HG03575 (cell line): ENCODE measurements at regions not wholly inside any gene's neighbourhood (a gene's known extent, or its start where the extent isn't known, plus 50 kb on each side); places are given as distances from the start of the nearest gene placed in this dataset.

Experiments used
- ATAC-seq: cut with Tn5 transposase; IDR thresholded peaks from one replicate; pipeline ENCODE4 v1.9.1; 2021; ENCODE audit not compliant: unreplicated experiment, insufficient number of reproducible peaks, low FRiP score; ENCODE audit errors: extremely low read depth

DNA sequence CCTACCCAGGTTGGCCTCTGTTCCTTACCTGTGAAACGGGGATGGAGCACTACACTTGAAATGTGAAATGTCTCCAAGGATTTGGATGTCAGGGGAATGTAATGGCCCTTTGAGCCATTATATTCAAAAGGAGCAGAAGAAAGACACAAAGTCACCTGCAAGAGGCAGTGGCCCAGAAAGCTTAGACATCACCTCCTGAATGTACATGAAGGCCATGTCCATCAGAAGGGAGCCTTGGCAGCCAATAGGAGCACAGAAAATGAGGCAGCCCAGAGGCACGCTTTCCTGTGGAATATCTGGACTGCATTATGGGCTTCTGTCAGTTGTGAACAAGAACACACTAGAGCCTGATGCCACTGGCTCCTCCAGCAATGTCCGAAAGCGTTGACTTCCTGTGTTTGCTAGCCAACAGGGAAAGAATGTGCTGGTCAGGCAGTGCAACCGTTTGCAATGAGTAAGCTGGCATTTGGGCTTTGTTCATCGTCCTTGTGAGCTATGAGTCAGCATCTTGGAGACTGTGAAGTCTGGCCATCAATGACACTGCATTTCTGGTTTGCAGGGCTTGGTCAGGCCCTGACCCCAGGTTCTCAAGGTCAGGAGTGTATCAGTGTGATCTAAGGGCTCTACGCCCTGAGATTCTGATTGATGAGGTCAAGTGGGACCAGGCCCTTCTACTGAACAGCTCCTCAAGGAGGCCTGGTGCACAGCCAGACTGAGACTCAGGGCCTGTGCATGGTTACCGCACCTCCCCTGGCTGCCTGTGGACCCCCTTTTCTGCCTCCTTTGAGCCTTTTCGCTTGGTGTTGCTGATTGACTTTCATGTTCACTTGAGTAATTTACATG, 222.4 kb downstream of the RPS24 start:
- ATAC-seq, result no peak

DNA sequence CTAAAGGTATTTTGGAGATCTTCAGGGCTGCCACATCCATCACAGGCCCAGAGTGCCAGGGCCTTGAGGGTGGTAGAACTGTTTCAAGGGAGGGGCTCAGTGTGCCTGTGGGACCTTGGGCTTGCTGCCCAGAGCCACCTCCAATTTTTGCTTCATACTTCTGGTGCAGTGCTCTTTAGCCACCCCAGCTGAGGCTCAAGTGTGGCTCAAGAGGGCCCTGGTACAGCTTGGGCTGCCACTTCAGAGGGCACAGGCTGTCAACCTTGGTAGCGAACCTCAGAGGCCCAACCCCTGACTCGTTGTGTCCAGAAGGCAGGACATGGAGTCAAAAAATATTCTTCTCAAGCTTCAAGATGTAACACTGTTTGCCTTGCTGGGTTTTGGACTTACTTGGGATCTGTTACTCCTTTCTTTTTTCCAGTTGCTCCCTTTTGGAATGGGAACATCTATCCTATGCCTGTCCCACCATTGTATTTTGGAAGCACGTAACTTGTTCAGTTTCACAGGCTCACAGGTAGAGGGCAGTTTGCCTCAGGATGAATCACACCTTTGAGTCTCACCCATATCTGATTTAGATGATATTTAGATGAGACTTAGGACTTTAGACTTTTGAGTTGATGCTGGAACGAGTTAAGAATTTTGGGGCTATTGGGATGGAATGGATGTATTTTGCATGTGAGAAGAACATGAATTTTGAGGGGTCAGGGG, 224.8 kb downstream of the RPS24 start:
- no peak for ATAC-seq

DNA sequence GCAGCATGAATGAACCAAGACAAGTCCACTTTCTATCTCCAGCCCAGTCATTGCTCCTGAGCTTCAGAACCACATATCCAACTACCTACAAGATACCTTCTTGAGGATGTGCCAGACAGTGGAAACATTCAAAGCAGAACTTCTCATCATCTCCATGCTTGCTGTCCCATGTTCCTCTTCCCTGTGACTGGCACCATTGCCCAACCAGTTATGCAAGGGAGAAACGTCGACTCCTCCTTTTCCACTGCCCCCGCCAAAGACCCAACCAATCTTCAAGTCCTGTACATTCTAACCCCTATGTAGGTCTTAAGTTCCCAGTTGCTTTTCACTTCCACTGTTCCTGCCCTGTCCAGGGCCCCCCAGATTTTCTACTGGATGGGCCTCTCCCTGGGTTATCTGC, 225.7 kb downstream of the RPS24 start:
- no peak for ATAC-seq

DNA sequence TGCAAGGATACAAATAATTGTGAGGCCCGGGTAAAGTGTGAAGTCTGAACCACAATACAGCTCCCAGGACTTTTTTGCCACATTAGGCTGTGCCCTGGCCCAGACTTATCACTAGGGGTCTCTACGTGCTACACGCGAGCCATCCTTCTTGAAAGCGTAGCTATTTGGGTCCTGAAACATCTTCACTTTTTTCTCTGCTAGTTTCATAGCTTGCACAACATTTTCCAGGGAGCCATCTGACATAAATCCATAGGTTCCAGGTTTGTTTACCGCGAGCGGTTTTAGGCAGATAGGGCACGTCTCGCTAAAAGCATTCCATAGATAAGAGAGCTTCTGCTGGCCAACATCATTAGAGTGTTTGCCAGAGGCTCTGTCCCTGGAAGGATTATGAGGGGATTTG, 226.5 kb downstream of the RPS24 start:
- ATAC-seq, result no peak

DNA sequence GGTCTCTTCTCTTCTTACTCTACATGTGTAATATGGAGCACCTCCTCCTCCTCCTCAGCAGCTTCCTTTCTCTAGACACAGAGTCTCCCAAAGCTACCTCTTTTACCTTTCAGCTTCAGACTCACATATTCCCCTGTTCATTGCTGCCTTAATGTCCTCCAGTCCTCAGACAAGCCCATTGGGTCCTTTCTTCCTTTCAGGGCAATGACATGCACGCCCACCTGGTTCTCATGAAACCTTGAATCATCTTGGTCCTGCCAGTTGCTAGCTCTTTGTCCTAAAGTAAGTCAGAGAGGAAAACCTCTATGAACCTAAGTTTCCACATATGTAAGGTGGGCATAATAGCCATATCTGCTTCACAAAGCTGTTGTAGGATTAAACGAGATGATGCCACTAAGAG, 227.0 kb downstream of the RPS24 start:
- no peak for ATAC-seq

DNA sequence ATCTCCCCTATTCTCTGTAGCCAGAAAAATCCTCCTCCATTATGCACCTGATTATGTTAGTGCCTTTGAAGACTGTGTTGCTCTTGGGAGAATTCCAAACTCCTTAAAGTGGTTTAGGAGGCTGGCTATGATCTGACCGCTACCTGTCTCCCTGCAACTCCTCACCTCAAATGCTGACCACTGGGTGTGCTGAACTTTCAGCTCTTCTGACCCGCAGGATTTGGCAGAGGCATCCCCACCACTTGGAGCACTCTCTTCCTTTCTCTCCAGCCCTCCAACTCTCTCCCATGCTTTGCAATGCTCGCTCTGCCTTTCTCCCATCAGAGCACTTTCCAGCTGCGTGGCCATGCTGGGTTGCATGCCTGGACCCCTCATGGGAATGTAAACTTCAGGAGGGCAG, 227.6 kb downstream of the RPS24 start:
- no peak for ATAC-seq

DNA sequence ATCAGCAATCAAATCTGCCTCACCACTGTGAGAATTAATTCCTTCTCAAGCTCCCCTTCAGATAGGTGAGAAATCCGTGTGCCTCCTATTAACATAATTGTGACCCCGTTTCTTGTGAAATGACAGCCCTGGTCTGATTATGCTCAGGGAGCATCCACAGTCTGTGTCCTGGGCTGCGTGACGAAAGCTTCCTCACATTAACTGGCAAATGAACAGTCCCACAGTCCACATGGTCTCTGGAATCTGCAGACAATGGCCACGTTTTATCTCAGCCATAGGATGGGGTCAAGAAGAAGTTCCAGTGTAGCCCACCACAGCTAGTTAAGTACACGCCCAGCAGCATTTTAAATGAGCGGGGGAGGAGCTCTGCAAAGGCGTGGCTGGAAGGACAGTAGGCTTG, 229.2 kb downstream of the RPS24 start:
- no peak for ATAC-seq

DNA sequence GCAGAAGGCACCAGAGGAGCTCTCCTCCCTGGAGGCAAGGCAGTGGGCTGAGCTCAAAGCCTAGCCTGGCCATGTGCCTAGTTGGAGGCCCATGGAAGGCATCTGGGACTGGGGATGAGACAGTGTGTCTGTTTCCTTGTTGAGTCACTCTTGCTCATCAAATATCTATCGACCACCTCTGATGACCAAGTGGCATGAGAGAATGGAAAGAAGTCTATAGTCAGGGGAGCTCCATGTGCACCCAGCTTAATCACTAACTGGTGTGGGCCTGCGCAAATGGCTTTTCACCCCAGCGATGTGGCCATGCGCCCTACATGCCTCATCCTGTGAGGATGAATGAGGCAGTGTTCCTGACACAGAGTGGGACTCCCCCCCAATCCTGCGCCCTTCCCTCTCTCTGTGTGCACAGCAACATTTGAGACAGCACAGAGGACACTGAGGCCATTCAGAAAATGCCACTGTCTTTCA, 229.9 kb downstream of the RPS24 start:
- no peak for ATAC-seq

DNA sequence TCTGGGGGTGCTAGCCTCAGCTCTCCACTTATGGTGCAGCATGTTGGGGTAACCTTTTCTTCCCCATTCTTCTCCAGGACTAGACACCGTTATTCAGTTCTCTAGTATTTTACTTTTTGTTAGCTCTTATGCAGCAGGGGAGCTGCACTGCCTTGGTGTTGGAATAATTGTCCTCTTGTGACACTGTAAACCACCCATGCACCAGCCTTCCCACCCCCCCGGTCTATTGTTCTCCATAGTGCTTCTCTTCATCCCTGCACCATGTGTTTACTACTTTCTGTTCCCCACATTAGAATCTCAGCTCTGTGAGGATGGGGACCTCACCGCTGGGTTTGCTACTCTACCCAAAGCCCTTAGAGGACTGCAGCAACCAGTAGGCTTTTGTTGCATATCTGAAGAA, 230.7 kb downstream of the RPS24 start:
- no peak for ATAC-seq

DNA sequence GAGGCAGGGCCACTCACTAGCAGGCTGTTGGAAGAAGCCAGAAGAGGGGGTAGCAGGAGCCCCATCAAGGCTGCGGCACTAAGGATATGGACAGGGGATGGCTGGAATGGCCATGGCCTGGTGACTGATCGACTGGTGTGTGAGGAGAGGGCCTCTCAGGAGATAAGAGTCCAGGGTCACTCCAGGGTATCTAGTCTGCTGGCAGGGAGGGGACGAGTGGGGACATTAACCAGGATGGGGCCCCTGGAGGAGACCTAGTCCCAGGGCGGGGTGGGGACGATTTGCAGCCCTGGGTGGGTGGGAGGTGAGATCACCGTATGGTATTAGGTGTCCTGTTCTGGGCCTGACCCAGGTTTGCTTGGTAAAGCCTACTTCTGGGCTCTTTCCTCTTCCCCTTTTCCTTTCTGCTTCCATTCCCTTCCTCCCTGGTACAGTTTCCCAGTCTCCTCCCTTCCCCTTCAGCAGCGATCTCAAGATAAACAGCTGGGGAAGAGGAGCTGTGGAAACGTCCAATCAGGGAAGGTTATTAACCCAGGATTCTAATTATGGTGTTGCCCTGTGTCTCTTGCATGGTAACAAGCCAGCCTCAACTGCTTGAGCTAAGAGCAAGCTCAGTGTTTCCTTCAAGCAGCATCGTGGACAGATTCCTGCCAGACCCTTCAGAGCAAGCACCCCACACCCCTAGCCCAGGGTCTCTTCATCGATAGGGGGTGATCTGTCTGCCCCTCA, 233.2 kb downstream of the RPS24 start:
- no peak for ATAC-seq

DNA sequence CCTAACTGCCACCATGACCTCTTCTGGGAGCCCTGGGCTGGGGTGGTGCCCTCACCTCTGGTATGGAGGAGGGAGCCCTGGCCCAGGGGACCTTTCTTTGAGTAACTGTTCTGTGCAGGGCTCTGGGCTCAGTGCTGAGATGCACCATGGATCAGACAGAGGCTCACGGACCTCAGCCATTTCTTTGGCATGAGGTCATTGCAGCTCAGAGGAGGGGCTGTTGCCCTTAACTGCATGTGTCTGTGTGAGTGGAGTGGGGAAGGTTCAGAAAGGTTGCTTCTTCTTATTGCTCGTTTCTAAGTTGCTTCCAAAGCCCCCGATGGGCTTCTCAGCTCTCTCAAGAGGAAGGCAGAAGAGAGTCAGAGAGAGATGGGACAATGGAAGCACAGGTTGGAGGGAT, 233.9 kb downstream of the RPS24 start:
- no peak for ATAC-seq

DNA sequence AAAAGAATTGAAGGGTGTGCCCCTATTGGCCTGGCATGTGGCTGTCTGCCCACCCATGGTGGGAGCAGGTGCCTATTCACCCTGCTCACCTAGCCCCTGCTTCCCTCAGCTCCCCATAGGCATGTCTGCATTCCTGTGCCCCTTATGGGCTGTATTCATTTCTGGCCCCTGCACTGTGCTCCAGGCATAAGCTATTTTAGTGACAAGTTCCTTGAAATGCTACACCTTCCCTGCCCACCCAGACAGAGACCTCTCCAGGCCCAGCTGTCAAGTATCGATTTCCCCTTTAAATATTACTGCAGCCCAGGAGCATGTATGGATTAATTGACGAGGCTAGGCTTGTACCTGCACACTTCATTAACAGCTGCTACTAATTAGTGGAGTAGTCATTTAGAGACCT, 235.4 kb downstream of the RPS24 start:
- ATAC-seq, result no peak

DNA sequence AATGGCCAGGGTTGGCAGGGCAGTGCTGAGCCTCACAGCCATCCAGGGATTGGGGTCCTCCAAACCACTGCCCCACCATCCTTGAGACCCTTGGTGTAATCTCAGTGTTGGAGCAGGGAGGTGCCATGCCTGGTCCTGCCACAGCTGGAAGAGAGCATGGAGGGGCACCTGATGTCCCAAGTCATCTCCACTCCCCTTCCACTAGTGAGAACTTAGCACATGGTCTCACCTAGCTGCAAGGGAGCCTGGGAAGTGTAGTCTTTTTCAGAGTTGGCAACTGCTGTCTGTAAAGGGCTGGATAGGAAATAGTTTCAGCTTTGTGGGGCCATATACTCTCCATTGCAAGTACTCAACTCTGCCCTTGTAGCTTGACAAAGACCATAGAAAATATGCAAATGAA, 238.7 kb downstream of the RPS24 start:
- ATAC-seq, result no peak

DNA sequence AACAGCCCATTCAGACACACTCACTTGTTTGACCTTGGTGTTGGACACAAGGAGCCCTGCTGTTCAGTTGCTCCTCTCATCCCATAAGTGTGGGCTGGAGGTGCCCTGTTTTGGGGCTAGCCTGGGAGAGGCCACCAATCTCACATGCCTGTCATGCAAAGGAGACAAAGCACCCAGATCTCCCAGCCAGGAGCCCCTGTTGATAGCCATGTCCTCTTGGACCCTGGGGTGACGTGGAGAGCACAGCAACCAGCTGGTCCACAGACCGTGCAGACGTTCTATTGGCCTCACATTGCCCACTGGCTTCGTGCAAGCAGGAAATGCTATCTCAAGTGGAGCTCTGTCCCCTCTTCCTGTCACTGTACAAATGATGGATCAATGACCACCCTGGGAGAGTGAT, 240.8 kb downstream of the RPS24 start:
- no peak for ATAC-seq

DNA sequence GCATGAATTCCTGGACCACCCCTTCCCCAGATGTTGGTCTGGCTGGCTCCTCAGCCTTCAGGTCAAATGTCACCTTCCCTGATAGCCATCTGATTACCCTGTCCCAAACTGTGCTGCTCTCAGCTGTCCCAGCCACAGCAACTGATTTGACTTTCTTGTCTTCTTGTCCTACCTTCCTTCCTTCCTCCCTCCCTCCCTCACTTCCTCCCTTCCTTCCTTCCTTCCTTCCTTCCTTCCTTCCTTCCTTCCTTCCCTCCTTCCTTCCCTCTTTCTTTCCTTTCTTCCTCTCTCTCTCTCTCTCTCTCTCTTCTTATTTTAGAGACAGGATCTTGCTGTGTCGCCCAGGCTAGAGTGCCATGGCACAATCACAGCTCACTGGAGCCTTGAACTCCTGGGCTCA, 242.5 kb downstream of the RPS24 start:
- no peak for ATAC-seq

DNA sequence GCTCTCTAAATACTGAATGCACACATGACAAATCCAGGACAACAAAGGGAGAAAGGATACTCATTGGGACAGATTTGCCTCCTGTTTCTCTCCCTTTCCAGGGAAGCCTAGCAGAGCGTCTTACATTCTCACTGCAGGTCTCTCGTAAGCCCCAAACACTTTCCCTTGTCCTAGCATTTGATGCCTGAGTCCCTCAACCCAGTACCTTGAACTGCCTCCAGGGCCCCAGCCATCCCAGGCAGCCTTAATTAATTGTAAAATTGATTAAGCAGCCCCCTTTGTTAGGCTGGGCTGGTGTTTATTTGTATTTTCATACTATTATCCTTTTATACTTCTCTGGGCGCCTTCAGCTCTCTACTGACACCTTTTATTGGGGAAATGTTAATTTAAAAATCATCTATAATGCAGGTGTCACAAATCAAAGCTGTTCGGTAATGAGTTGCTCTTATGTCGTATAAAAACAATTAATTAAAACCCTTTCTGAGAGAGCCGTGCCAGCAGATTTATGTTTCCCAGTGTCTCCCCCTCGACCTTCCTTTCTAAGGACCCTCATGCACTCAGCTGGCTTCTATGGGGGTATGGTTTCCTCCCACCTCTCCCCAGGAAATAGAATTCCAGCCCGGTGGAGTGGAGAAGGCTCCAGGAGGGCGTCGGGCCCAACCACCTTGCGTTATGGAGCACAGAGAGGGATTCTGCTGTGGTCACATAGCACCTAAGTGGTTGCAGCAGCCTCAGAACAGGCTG, 243.8 kb downstream of the RPS24 start:
- ATAC-seq, result no peak

DNA sequence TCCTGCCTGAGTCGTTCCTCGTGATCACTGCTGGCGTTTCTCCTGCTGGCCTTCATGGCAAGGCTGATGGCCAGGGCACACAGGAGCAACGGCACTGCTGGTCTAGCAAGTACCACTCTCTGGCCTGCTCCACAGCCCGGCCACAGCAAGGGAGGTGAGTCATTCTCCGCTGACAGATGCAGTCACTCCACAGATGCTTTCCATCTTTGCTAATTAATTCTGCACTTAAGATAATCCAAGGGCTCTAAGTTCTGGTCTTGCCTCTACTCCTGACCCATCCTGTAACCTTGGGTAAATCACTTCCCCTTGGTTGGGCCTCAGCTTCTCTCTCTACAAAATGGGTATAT, 244.4 kb downstream of the RPS24 start:
- no peak for ATAC-seq

DNA sequence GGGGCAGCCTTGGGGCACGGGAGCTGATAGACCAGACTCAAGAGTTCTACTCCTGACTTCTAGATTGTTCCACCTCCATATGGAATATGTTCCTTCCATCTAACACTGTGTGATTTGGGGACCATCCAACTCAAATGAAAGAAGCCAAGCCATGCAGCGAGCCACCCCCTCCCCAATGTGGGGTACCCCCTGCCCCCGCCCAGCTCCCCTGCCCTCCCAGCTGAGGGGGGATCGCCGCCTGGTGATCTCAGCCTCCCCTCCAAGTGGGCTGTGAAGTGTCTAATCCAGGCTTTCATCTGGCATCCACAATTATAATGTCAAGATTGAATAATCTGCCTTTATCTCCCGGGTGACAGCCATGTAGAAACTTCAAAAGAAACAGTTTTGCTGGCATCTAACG, 246.1 kb downstream of the RPS24 start:
- ATAC-seq, result no peak

DNA sequence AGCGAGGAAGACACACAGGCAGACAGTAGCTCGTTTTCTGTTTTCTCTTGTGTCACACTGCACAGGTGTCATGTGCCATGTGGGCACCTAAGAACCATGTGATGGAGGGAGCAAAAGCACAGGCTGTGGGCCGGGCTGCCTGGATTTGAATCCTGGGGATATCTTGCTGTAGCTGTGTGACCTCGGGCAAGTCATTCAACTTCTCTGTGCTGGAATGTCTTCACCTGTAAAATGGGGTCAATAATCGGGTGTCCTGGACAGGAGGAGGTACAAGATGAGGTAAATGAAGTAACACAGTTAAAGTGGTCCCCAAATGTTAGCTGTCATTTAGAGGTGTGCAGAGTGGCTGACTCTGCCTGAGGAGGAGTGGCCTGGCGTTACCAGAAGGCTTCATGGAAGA, 246.9 kb downstream of the RPS24 start:
- no peak for ATAC-seq
